ENCODE measurements at regions not wholly inside any gene's neighbourhood (a gene's known extent, or its start where the extent isn't known, plus 50 kb on each side); places are given as distances from the start of the nearest gene placed in this dataset.

GRCh38 chr1:184858288-184858687 is 103.6 kb upstream of the EDEM3 start:
- WGBS: 92% methylated on average over 3 of the region's 3 CpGs
- no peak for DNase-seq (ENCODE audit: extremely low spot score)
- intact Hi-C loops (cut with DNase I): no loop called here
- H3K36me3 ChIP-seq: no peaks in the 10 kb centered on the region
- no peak for TF ChIP-seq POLR2A (IDR thresholded peaks at IDR 0.05; ENCODE audit: low read depth)
- TF ChIP-seq POLR2AphosphoS5 (IDR thresholded peaks at IDR 0.05): no peak
- TF ChIP-seq CTCF (IDR thresholded peaks at IDR 0.05): no peak
- TF ChIP-seq EP300 (IDR thresholded peaks at IDR 0.05): no peak
- no peak overlapping the region for H3K27ac ChIP-seq (replicated peaks in 1 of 4)
- no peaks in the 10 kb centered on the region for H3K27me3 ChIP-seq
- H3K9me3 ChIP-seq: no peaks in the 10 kb centered on the region
- H3K4me3 ChIP-seq: no peak overlapping the region
- peaks cover 7 to 28% (median 20%) of the 10 kb centered on the region in 4 donors for H3K4me1 ChIP-seq

GRCh38 chr1:184854496-184855140 is 100.0 kb upstream of the EDEM3 start:
- no peaks in the 10 kb centered on the region for H3K27me3 ChIP-seq
- no peak overlapping the region for H3K27ac ChIP-seq (replicated peaks in 1 of 4)
- WGBS: 73% methylated on average over 1 of the region's 1 CpG
- DNase-seq (ENCODE audit: extremely low spot score): no peak
- TF ChIP-seq EP300 (IDR thresholded peaks at IDR 0.05) (no peak), CTCF (IDR thresholded peaks at IDR 0.05) (no peak), POLR2A (IDR thresholded peaks at IDR 0.05; ENCODE audit: low read depth) (no peak), POLR2AphosphoS5 (IDR thresholded peaks at IDR 0.05) (no peak)
- no peaks in the 10 kb centered on the region for H3K9me3 ChIP-seq
- peaks cover 7 to 23% (median 14%) of the 10 kb centered on the region in 4 donors for H3K4me1 ChIP-seq
- intact Hi-C loops (cut with DNase I): no loop called here
- no peak overlapping the region for H3K4me3 ChIP-seq
- peaks cover 0 to 12% (median 2%) of the 10 kb centered on the region in 4 donors for H3K36me3 ChIP-seq

- 94% methylated on average over 1 of the region's 1 CpG for WGBS
- Histone ChIP-seq H3K27ac (replicated peaks in 1 of 4) (no peak overlapping the region), H3K4me1 (peaks cover 7 to 23% (median 14%) of the 10 kb centered on the region in 4 donors), H3K9me3 (no peaks in the 10 kb centered on the region), H3K27me3 (no peaks in the 10 kb centered on the region), H3K4me3 (no peak overlapping the region), H3K36me3 (peaks cover 0 to 12% (median 2%) of the 10 kb centered on the region in 4 donors)
- DNase-seq (ENCODE audit: extremely low spot score): no peak
- no peak for TF ChIP-seq CTCF (IDR thresholded peaks at IDR 0.05)
- no peak for TF ChIP-seq POLR2AphosphoS5 (IDR thresholded peaks at IDR 0.05)
- TF ChIP-seq POLR2A (IDR thresholded peaks at IDR 0.05; ENCODE audit: low read depth): no peak
- no peak for TF ChIP-seq EP300 (IDR thresholded peaks at IDR 0.05)
- intact Hi-C loops (cut with DNase I): no loop called here
Measured at GRCh38 chr1:184854036-184854435, 99.4 kb upstream of the EDEM3 start.

- H3K9me3 ChIP-seq: no peaks in the 10 kb centered on the region
- intact Hi-C loops (cut with DNase I): no loop called here
- no peak overlapping the region for H3K4me3 ChIP-seq
- TF ChIP-seq POLR2AphosphoS5 (IDR thresholded peaks at IDR 0.05): no peak
- no peak for TF ChIP-seq CTCF (IDR thresholded peaks at IDR 0.05)
- no peak for TF ChIP-seq POLR2A (IDR thresholded peaks at IDR 0.05; ENCODE audit: low read depth)
- TF ChIP-seq EP300 (IDR thresholded peaks at IDR 0.05): no peak
- WGBS: 97% methylated on average over 14 of the region's 14 CpGs
- H3K27ac ChIP-seq (replicated peaks in 1 of 4): no peak overlapping the region
- H3K4me1 ChIP-seq: peaks cover 7 to 23% (median 13%) of the 10 kb centered on the region in 4 donors
- peaks cover 0 to 12% (median 2%) of the 10 kb centered on the region in 4 donors for H3K36me3 ChIP-seq
- DNase-seq (ENCODE audit: extremely low spot score): no peak
- H3K27me3 ChIP-seq: no peaks in the 10 kb centered on the region
Measured at GRCh38 chr1:184851822-184852746, 97.4 kb upstream of the EDEM3 start.

All from esophagus muscularis mucosa (tissue), 4 donors.